CD4-positive, alpha-beta T cell (primary cell): ENCODE measurements at regions not wholly inside any gene's neighbourhood (a gene's known extent, or its start where the extent isn't known, plus 50 kb on each side); places are given as distances from the start of the nearest gene placed in this dataset.
A peak's percentile ranks its signal among the peaks of the same experiment; 100 is the strongest.

ENCODE experiments used
- ATAC-seq: fragments of 200-7000 bp; cut with Tn5 transposase; one replicate; pipeline ENCODE4 v1.10.0; 2022; ENCODE audit warnings: mild to moderate bottlenecking; ENCODE audit not compliant: poor library complexity
- CTCF ChIA-PET: fragments of 350-600 bp; sonication (Branson Sonifier 250); formaldehyde crosslinking; loops from one replicate; lab custom pipeline; 2021; ENCODE audit warnings: antibody characterized with exemption, inconsistent platforms; lab: Charles Lee
- POLR2A ChIA-PET: fragments of 350-600 bp; sonication (Branson Sonifier 250); formaldehyde crosslinking; loops from one replicate; lab custom pipeline; 2021; ENCODE audit warnings: antibody characterized with exemption, inconsistent platforms; lab: Charles Lee
- DNase-seq, 14 experiments: peaks; one replicate each; pipeline ENCODE4 v3.0.0-alpha.2; 2013 to 2020; ENCODE audit warnings: mixed read lengths in 2 of 14
- H3K27ac ChIP-seq, 2 donors: one replicate each; pipeline versions ENCODE4 v1.5.1 to v1.7.0; 2013; ENCODE audit warnings: low read length in 2 of 2, low read depth in 1 of 2, mild to moderate bottlenecking in 1 of 2
- H3K27me3 ChIP-seq, 2 experiments: 1 replicate in 1 of 2; 2 replicates in 1 of 2; pipeline versions ENCODE4 v1.6.1 to v1.7.0; 2013; ENCODE audit warnings: low read length in 2 of 2, control low read depth in 1 of 2, mild to moderate bottlenecking in 1 of 2, moderate library complexity in 1 of 2; ENCODE audit not compliant: insufficient read depth in 2 of 2, control insufficient read depth in 1 of 2
- H3K36me3 ChIP-seq: one replicate; pipeline ENCODE4 v1.6.1; 2013; ENCODE audit warnings: low read length, control low read depth; ENCODE audit not compliant: insufficient read depth
- H3K4me1 ChIP-seq: one replicate; pipeline ENCODE4 v1.6.1; 2013; ENCODE audit warnings: low read length, control low read depth; ENCODE audit not compliant: insufficient read depth
- H3K4me3 ChIP-seq: one replicate; pipeline ENCODE4 v1.5.1; 2013; ENCODE audit warnings: mild to moderate bottlenecking, low read length, moderate library complexity
- H3K9me3 ChIP-seq, 2 experiments: 1 replicate in 1 of 2; 2 replicates in 1 of 2; pipeline versions ENCODE4 v1.6.1 to v1.7.0; 2013; ENCODE audit warnings: low read length in 2 of 2, mild to moderate bottlenecking in 2 of 2, control low read depth in 1 of 2, moderate library complexity in 1 of 2; ENCODE audit not compliant: control insufficient read depth in 1 of 2, insufficient read depth in 1 of 2
- H3K27ac Mint-ChIP-seq: one replicate; pipeline ENCODE4 v1.8.0; 2020; ENCODE audit warnings: mixed read lengths
- H3K27me3 Mint-ChIP-seq: one replicate; pipeline ENCODE4 v1.8.0; 2021; ENCODE audit warnings: mixed read lengths
- H3K36me3 Mint-ChIP-seq: one replicate; pipeline ENCODE4 v1.8.0; 2021; ENCODE audit warnings: low read depth, mixed read lengths
- H3K4me1 Mint-ChIP-seq: one replicate; pipeline ENCODE4 v1.8.0; 2021; ENCODE audit warnings: low read depth, mixed read lengths
- H3K4me3 Mint-ChIP-seq: one replicate; pipeline ENCODE4 v1.8.0; 2020; ENCODE audit warnings: mild to moderate bottlenecking, mixed read lengths
- H3K9me3 Mint-ChIP-seq: one replicate; pipeline ENCODE4 v1.8.0; 2020; ENCODE audit warnings: mixed read lengths
- CTCF ChIP-seq: fragments of 200-600 bp; IDR thresholded peaks from one replicate; pipeline ENCODE4 v1.8.0; 2022; ENCODE audit warnings: antibody characterized with exemption, mild to moderate bottlenecking
- intact Hi-C, 2 experiments: fragments of 100-400 bp; cut with DNase I in 1 of 2; cut with micrococcal nuclease in 1 of 2; formaldehyde crosslinking; loops; one replicate each; pipeline versions ENCODE4 v1.15.1 to v1.9.0; 2023 to 2025; cut with DNase I, micrococcal nuclease

- no peaks in the 10 kb centered on the region for H3K27me3 Mint-ChIP-seq
- Histone ChIP-seq H3K27ac (peak overlapping the region in 1 of 2 donors; percentile 18), H3K27me3 (no peaks in the 10 kb centered on the region), H3K36me3 (no peaks in the 10 kb centered on the region), H3K9me3 (no peaks in the 10 kb centered on the region), H3K4me3 (no peak overlapping the region), H3K4me1 (peaks cover 21% of the 10 kb centered on the region)
- no peaks in the 10 kb centered on the region for H3K9me3 Mint-ChIP-seq
- peak in 1 of 14 experiments; percentile 14 for DNase-seq
- ATAC-seq = no peak
- CTCF ChIA-PET = interaction anchor here (0.8 to 1.0 kb wide), 2 partner anchors 70 to 100 kb away, joined by 3 read pairs; no protein-coding TSS in a partner anchor
- H3K27ac Mint-ChIP-seq = peak overlapping the region; percentile 63
- H3K4me1 Mint-ChIP-seq = peaks cover 20% of the 10 kb centered on the region
- no peak for TF ChIP-seq CTCF
- H3K36me3 Mint-ChIP-seq = no peaks in the 10 kb centered on the region
- POLR2A ChIA-PET = interaction anchor here (1.2 to 3.9 kb wide), 9 partner anchors 14 to 777 kb away, joined by 3 to 93 read pairs (median 7); partner anchors contain the start of genes CCDC134, EP300, RBX1 and ZC3H7B
- intact Hi-C loops = loop anchor here in 1 of 2 experiments (2.0 to 5.0 kb wide), 2 partner anchors 70 to 71 kb away; partner anchors contain the start of genes EP300 and RBX1
- peak overlapping the region; percentile 86 for H3K4me3 Mint-ChIP-seq
Observed at GRCh38 chr22:41023299-41023623, 69.1 kb upstream of the EP300 start.

GRCh38 chr22:41028841-41029240, 63.6 kb upstream of the EP300 start:
- no peaks in the 10 kb centered on the region for H3K36me3 ChIP-seq
- no peak overlapping the region for H3K27ac Mint-ChIP-seq
- H3K9me3 ChIP-seq = no peaks in the 10 kb centered on the region
- H3K27me3 ChIP-seq = no peaks in the 10 kb centered on the region
- H3K36me3 Mint-ChIP-seq = no peaks in the 10 kb centered on the region
- no peak overlapping the region for H3K4me3 ChIP-seq
- no peaks in the 10 kb centered on the region for H3K4me1 Mint-ChIP-seq
- H3K4me1 ChIP-seq = no peaks in the 10 kb centered on the region
- no peak overlapping the region for H3K4me3 Mint-ChIP-seq
- no peak overlapping the region for H3K27ac ChIP-seq
- POLR2A ChIA-PET = no interaction called here
- H3K9me3 Mint-ChIP-seq = no peaks in the 10 kb centered on the region
- no peak for ATAC-seq
- no peak for TF ChIP-seq CTCF
- no peak for DNase-seq
- intact Hi-C loops = no loop called here
- no peaks in the 10 kb centered on the region for H3K27me3 Mint-ChIP-seq
- CTCF ChIA-PET = interaction anchor here (0.6 to 0.9 kb wide), 2 partner anchors 26 to 106 kb away, joined by 3 to 4 read pairs; no protein-coding TSS in a partner anchor

GRCh38 chr22:41030891-41031290, 61.5 kb upstream of the EP300 start:
- no peak for TF ChIP-seq CTCF
- Mint-ChIP-seq H3K27ac (no peak overlapping the region), H3K36me3 (no peaks in the 10 kb centered on the region), H3K9me3 (no peaks in the 10 kb centered on the region), H3K27me3 (no peaks in the 10 kb centered on the region), H3K4me3 (no peak overlapping the region), H3K4me1 (no peaks in the 10 kb centered on the region)
- intact Hi-C loops = no loop called here
- no peak overlapping the region for H3K4me3 ChIP-seq
- CTCF ChIA-PET = no interaction called here
- H3K4me1 ChIP-seq = no peaks in the 10 kb centered on the region
- no peaks in the 10 kb centered on the region for H3K27me3 ChIP-seq
- POLR2A ChIA-PET = no interaction called here
- no peak for DNase-seq
- no peak for ATAC-seq
- no peak overlapping the region for H3K27ac ChIP-seq
- H3K9me3 ChIP-seq = no peaks in the 10 kb centered on the region
- no peaks in the 10 kb centered on the region for H3K36me3 ChIP-seq
